ENCODE measurements at regions not wholly inside any gene's neighbourhood (a gene's known extent, or its start where the extent isn't known, plus 50 kb on each side); places are given as distances from the start of the nearest gene placed in this dataset.

GRCh38 chr7:156121434-156121833 lies 309.2 kb upstream of the SHH start:
- no peak for DNase-seq (ENCODE audit: insufficient read length, low spot score)
- TF ChIP-seq, protein P1, sequence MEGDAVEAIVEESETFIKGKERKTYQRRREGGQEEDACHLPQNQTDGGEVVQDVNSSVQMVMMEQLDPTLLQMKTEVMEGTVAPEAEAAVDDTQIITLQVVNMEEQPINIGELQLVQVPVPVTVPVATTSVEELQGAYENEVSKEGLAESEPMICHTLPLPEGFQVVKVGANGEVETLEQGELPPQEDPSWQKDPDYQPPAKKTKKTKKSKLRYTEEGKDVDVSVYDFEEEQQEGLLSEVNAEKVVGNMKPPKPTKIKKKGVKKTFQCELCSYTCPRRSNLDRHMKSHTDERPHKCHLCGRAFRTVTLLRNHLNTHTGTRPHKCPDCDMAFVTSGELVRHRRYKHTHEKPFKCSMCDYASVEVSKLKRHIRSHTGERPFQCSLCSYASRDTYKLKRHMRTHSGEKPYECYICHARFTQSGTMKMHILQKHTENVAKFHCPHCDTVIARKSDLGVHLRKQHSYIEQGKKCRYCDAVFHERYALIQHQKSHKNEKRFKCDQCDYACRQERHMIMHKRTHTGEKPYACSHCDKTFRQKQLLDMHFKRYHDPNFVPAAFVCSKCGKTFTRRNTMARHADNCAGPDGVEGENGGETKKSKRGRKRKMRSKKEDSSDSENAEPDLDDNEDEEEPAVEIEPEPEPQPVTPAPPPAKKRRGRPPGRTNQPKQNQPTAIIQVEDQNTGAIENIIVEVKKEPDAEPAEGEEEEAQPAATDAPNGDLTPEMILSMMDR (IDR thresholded peaks at IDR 0.05; ENCODE audit: insufficient read depth, missing control alignments), result no peak

DNA sequence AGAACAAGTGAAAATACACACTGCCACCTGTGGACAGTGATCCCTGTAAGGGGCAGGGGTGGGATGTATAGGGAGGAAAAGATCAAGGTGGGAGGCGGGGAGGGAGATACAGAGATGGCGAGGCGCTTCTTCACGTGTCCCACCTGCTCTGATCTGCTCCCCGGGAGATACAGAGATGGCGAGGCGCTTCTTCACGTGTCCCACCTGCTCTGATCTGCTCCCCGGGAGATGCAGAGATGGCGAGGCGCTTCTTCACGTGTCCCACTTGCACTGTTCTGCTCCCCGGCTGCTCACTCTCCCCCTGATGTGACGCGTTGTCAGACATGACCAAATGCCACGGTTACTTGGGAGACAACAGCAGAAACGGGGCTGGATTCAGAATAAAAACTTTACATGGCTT lies 308.3 kb upstream of the SHH start:
- DNase-seq (ENCODE audit: insufficient read length, low spot score) (no peak), FAIRE-seq (no peak)
- TF ChIP-seq, protein P1 (IDR thresholded peaks at IDR 0.05; ENCODE audit: insufficient read depth, missing control alignments), result no peak

More at GRCh38 chr7:156121434-156121833, 309.2 kb upstream of the SHH start:
- FAIRE-seq, result no peak

GRCh38 chr7:156119771-156120170 lies 307.5 kb upstream of the SHH start:
- FAIRE-seq (no peak), DNase-seq (ENCODE audit: insufficient read length, low spot score) (no peak)
- TF ChIP-seq, protein P1 (IDR thresholded peaks at IDR 0.05; ENCODE audit: insufficient read depth, missing control alignments), result no peak

- DNase-seq (ENCODE audit: insufficient read length, low spot score) (no peak), FAIRE-seq (no peak)
- TF ChIP-seq, protein P1 (IDR thresholded peaks at IDR 0.05; ENCODE audit: insufficient read depth, missing control alignments), result no peak
These were observed 306.0 kb upstream of the SHH start for GRCh38 chr7:156118248-156118645.

DNA sequence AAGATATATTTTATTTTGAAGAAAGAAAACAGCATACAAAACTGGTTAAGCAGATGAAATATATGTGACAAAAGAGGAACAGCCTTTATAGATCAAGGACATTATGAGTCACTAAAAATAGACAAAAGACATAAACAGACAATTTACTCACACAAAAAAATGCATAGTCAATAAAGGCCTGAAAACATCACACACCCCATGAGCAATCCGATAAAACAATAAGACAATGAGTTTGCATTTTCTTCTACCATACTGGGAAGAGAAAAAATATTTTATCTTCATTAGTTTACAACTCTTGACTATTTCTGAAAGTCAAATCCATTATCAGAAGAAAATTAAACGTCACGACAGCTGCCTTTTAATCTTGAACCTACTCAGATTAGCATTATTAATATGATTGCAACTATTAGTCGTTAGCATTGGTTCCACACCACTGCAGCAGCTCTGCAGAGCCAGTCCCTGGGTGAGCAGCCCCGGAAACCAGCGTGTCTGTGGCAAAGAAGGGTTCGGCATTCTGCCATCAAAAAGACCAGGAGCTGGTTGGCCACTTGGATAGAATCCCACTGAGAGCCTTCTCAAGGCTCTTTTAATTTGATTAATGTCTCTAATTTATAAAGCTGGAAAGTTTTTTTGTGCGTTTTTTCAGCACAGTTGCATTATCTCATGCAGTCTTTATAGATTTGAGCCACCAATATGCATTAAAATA lies 305.4 kb upstream of the SHH start:
- no peak for DNase-seq (ENCODE audit: insufficient read length, low spot score)
- FAIRE-seq, result no peak
- TF ChIP-seq, protein P1 (IDR thresholded peaks at IDR 0.05; ENCODE audit: insufficient read depth, missing control alignments), result no peak

DNA sequence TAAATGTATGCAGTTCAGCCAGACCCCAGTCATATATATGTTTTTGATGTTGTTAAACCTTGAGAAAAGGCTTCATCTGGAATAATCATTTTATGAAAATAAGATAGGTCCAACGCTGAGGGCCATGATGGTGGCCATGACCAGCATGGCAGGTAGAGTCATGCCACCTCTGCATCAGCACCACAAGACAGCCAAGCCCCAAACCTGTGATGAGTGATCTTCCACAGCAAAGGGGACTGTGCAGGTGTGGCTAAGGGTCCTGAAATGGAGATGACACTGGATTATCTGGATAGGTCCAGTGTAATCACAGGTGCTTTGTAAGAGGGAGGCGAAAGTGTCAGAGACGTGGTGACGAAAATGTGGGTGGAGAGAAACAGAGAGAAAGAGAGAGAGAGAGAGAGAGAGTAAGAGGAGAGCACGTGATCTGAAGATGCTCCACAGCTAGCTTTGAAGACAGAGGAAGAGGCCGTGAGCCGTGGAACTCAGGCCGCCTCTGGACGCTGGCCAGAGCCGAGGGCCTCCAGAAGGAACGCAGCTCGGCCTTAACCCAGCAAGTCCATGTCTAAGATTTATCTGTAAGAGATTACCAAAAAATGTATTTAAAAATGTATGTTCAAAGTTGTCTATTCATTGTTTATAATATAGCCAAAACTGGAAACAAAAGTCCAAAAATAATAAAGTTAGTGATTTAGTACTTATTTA lies 304.4 kb upstream of the SHH start:
- no peak for FAIRE-seq
- TF ChIP-seq, protein P1 (IDR thresholded peaks at IDR 0.05; ENCODE audit: insufficient read depth, missing control alignments), result no peak

GRCh38 chr7:156115582-156115981 lies 303.3 kb upstream of the SHH start:
- DNase-seq (ENCODE audit: insufficient read length, low spot score) (no peak), FAIRE-seq (no peak)
- TF ChIP-seq, protein P1 (IDR thresholded peaks at IDR 0.05; ENCODE audit: insufficient read depth, missing control alignments), result no peak

More for the DNA sequence above, 304.4 kb upstream of the SHH start:
- DNase-seq (ENCODE audit: insufficient read length, low spot score), result no peak

Measured in D721Med (cell line).